Retinal pigment epithelial cell (primary cell): ENCODE measurements at regions not wholly inside any gene's neighbourhood (a gene's known extent, or its start where the extent isn't known, plus 50 kb on each side); places are given as distances from the start of the nearest gene placed in this dataset.

Experiments used
- DNase-seq: peaks from one replicate; pipeline ENCODE4 v3.0.0-alpha.2; 2010; ENCODE audit warnings: low read depth
- H3K4me3 ChIP-seq: 2 replicates; pipeline ENCODE4 v1.5.1; 2011; ENCODE audit warnings: mild to moderate bottlenecking, low read length, control low read depth, moderate library complexity
- TF ChIP-seq, protein P1 (sequence below): conservative IDR thresholded peaks from 2 replicates; pipeline ENCODE4 v1.5.1; 2011; ENCODE audit warnings: low read depth, low read length, control low read depth, inconsistent platforms

DNA sequence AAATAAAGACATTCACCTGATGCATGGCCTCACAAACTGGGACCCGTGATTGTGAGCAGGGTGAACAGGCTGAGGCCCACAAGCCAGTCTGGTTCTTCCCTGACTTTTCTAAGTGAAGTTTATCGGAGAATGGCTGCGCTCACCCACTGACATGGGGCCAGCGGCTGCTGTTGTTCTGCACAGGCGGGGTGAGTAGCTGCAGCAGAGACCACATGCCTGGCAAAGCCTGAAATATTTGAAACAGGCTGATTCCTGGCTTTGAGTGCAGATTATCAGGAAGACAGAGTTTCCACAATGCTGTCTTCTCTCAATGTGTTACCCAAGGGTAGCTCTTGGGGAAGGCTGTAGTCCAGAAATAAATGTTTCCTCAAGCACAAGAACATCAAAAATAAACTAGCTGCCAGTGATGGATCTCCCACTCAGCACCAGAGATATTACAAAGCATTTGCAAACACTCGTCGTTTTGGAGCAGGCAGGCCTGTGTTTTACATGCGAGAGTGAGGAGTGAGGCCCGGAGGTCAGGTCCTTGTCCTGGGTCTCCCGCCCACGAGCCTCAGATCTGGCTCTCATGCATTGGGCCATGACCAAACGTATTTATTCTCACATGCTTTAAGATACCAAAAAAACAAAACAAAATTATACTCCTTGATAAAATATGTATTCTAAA, 647.1 kb downstream of the GALR1 start:
- DNase-seq: no peak
- no peak overlapping the region for H3K4me3 ChIP-seq
- TF ChIP-seq, protein P1, sequence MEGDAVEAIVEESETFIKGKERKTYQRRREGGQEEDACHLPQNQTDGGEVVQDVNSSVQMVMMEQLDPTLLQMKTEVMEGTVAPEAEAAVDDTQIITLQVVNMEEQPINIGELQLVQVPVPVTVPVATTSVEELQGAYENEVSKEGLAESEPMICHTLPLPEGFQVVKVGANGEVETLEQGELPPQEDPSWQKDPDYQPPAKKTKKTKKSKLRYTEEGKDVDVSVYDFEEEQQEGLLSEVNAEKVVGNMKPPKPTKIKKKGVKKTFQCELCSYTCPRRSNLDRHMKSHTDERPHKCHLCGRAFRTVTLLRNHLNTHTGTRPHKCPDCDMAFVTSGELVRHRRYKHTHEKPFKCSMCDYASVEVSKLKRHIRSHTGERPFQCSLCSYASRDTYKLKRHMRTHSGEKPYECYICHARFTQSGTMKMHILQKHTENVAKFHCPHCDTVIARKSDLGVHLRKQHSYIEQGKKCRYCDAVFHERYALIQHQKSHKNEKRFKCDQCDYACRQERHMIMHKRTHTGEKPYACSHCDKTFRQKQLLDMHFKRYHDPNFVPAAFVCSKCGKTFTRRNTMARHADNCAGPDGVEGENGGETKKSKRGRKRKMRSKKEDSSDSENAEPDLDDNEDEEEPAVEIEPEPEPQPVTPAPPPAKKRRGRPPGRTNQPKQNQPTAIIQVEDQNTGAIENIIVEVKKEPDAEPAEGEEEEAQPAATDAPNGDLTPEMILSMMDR: no peak

DNA sequence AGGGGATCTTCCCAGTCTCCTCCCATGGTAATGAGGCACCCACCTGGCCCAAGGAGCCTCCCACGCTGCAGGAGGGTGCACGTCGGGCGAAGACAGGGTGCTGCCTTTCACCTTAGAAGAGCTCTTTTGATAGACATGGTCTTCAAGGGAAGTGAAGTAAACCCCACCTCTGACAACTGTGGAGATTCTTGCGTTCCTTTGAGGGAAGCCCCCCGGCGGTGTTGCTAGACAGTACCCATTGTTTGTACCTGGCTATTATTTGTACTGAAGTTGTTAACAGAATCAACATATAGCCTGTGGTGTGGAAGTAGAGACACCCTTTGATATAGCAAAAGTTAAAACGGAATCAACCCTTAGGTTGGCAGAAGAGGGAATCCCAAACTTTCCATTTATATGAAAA, 648.0 kb downstream of the GALR1 start:
- no peak overlapping the region for H3K4me3 ChIP-seq

DNA sequence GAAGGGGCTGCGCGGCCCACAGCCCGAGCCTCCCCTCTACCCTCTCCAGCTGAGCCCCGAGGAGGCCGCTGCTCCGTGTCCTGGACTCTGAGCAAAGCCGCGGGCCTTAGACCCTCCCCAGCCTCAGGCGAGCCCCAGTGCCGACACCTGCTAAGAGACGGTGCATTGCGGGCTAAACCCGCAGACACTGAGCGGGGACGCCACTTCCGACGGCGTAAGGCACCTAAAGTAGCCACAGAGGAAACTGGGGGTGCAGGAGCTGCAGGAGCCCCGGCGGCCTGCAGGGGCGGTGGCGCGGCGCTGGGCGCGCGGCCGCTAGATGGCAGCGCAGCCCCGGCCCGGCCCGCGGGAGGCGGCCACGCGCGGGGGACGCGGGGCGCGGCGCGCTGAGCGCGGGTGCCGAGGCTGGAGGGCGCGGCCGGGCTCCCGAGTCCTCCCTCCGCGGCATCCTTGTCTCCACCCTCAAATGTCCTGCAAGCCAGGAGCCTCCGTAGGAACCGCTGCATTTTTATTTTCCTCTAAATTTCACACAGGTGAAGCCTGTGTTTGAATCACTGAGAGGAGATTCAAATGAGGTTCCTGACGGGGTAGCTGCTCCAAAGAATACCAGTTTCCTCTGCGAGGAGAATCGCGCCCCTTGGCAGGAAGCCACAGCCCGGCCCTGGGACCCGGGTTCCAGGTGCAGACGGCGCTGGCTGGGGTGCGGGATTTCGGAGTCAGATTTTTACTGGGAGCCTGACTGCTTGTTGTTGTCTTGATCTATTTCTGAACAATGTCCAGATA, 650.5 kb downstream of the GALR1 start:
- no peak for DNase-seq
- no peak overlapping the region for H3K4me3 ChIP-seq
- TF ChIP-seq, protein P1: peak; percentile 58

More for the DNA sequence above, 648.0 kb downstream of the GALR1 start:
- no peak for DNase-seq
- TF ChIP-seq, protein P1: no peak

DNA sequence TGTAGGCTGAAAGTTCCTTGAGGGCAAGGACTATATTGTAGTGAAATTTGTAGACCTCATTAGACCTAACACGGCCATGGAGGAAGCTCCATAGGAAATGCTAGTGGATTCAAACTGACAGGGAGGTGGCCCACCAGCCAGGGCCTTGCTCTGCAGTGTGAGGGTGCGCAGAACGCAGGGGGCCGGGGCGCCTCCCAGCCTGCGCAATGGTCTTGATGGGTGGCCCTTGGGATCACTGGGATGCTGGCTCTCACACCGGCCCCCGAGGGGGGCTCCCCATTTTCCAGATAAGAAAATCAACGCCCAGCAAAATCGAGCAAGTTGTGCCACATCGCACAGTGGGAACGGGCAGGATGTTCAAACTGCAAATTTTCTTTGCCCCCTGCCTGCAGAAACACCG, 655.4 kb downstream of the GALR1 start:
- DNase-seq: no peak
- no peak overlapping the region for H3K4me3 ChIP-seq
- TF ChIP-seq, protein P1: no peak

DNA sequence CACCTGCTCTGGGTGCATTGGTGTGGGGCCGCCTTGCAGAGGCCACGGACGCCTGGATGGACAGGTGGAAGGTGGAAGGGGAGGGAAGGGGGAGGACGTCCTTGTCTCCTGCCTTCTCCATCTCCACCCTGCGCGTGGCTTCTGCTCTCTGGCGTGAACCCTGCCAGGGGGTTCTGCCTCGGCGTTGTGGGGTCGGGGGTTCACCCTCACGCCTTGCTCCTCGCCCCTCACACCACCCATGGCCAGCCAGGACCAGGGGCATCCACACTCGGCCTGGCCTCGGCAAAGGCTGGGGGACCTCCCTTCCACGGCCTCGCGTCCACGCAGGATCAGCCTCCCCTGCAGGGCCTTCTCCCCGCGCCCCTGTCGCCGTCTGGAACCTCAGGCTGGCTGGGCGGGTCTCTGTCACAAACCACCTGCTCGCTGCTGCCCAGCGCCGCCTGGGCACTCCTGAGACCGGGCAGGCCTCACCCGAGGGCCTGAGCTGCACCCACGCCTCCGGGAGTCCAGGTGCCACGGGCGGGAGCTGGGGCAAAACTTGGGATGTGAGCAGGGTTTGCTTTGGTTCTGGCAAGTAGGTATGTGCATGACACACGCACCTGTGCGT, 655.9 kb downstream of the GALR1 start:
- TF ChIP-seq, protein P1: no peak
- DNase-seq: no peak
- H3K4me3 ChIP-seq: no peak overlapping the region

DNA sequence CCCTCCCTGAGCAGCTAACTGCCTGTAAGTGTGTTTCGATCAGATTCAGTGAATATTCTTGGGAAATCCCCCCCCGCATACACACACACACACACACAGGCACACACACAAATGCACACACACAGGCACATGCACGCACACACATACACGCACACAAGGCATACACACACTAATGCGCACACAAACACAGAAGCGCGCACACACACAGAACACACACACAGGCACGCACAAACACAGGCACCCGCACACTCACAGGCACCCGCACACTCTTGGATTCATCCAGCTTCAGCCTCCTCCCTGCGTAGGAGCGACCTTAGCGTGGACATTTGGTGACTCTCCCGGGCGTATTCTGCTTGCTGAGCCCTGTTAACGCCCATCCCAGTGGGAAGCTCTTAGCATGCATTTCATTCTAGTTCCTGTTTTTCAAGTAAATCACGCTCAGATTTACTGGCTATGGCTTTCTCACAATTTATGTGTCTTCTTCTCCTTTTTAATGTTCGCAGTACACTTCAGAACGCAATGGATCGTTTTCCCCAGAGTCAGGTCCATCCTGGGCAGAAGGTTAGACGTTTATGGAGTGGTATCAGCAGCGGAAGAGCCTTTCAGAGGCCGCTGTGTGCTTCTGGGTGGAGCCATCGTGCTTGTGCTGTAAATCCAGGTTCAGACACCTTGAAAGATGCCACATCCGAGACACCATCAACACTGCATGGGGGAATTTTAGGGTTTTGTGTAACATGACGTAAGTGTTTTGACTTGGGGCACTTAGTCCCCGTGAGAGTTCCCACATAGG, 656.6 kb downstream of the GALR1 start:
- TF ChIP-seq, protein P1: no peak
- no peak for DNase-seq

More for the DNA sequence above, 656.6 kb downstream of the GALR1 start:
- no peak overlapping the region for H3K4me3 ChIP-seq
